Dermis microvascular lymphatic vessel endothelial cell (primary cell): ENCODE measurements at regions not wholly inside any gene's neighbourhood (a gene's known extent, or its start where the extent isn't known, plus 50 kb on each side); places are given as distances from the start of the nearest gene placed in this dataset.
"Not testable (repeated sequence)": the region's sequence is repeated elsewhere in the genome, so short reads cannot be mapped to it uniquely, and the experiment has no call there.

ENCODE experiments used
- DNase-seq, 2 donors: peaks; one replicate each; pipeline versions ENCODE4 v3.0.0 to v3.0.0-alpha.2; 2010; ENCODE audit warnings: low read depth in 2 of 2

GRCh38 chr21:14008436-14008835 is 202.3 kb downstream of the LIPI start:
- not testable (repeated sequence) for DNase-seq

GRCh38 chr21:14008006-14008405 is 202.7 kb downstream of the LIPI start:
- not testable (repeated sequence) for DNase-seq

- not testable (repeated sequence) for DNase-seq
These were observed 204.6 kb downstream of the LIPI start for GRCh38 chr21:14006144-14006543.

- DNase-seq: not testable (repeated sequence)
These were observed 223.5 kb downstream of the LIPI start for GRCh38 chr21:13986996-13987958.

GRCh38 chr21:13985865-13986863 is 224.6 kb downstream of the LIPI start:
- not testable (repeated sequence) for DNase-seq

- DNase-seq: not testable (repeated sequence)
These were observed 225.5 kb downstream of the LIPI start for GRCh38 chr21:13985137-13985864.

GRCh38 chr21:13984728-13985127 is 226.0 kb downstream of the LIPI start:
- not testable (repeated sequence) for DNase-seq

- not testable (repeated sequence) for DNase-seq
These were observed 229.3 kb downstream of the LIPI start for GRCh38 chr21:13981176-13982087.

GRCh38 chr21:13980115-13980662 is 230.6 kb downstream of the LIPI start:
- not testable (repeated sequence) for DNase-seq

GRCh38 chr21:13979608-13980007 is 231.1 kb downstream of the LIPI start:
- not testable (repeated sequence) for DNase-seq

- not testable (repeated sequence) for DNase-seq
These were observed 236.2 kb downstream of the LIPI start for GRCh38 chr21:13974582-13974981.

GRCh38 chr21:13969853-13970252 is 240.9 kb downstream of the LIPI start:
- DNase-seq: not testable (repeated sequence)

GRCh38 chr21:13969002-13969401 is 241.8 kb downstream of the LIPI start:
- DNase-seq: not testable (repeated sequence)

GRCh38 chr21:13963259-13963658 is 247.5 kb downstream of the LIPI start:
- not testable (repeated sequence) for DNase-seq

GRCh38 chr21:13937236-13937635 is 273.5 kb downstream of the LIPI start:
- DNase-seq: no peak

GRCh38 chr21:13936033-13936937 is 274.5 kb downstream of the LIPI start:
- DNase-seq: not testable (repeated sequence)

- not testable (repeated sequence) for DNase-seq
These were observed 275.2 kb downstream of the LIPI start for GRCh38 chr21:13935396-13936032.

- DNase-seq: not testable (repeated sequence)
These were observed 275.8 kb downstream of the LIPI start for GRCh38 chr21:13934887-13935342.
